Mesodermal cell (in vitro differentiated cells): ENCODE measurements at regions not wholly inside any gene's neighbourhood (a gene's known extent, or its start where the extent isn't known, plus 50 kb on each side); places are given as distances from the start of the nearest gene placed in this dataset.

ENCODE experiments used
- H3K27ac ChIP-seq: 2 replicates; pipeline ENCODE4 v1.7.0; 2013; ENCODE audit warnings: mild to moderate bottlenecking, low read depth, low read length, moderate library complexity; ENCODE audit not compliant: severe bottlenecking
- H3K36me3 ChIP-seq: 2 replicates; pipeline ENCODE4 v1.7.1; 2013; ENCODE audit warnings: mild to moderate bottlenecking, low read length, moderate library complexity; ENCODE audit not compliant: control insufficient read depth, insufficient read depth
- H3K4me1 ChIP-seq: one replicate; pipeline ENCODE4 v1.7.1; 2013; ENCODE audit warnings: mild to moderate bottlenecking, low read length; ENCODE audit not compliant: insufficient read depth, control insufficient read depth, poor library complexity, severe bottlenecking
- H3K4me3 ChIP-seq: 2 replicates; pipeline ENCODE4 v1.7.0; 2013; ENCODE audit warnings: low read length, control low read depth, mild to moderate bottlenecking; ENCODE audit not compliant: insufficient read depth, poor library complexity, severe bottlenecking; ENCODE audit errors: extremely low read depth
- H3K9me3 ChIP-seq: 2 replicates; pipeline ENCODE4 v1.7.1; 2013; ENCODE audit warnings: mild to moderate bottlenecking, low read length, moderate library complexity; ENCODE audit not compliant: control insufficient read depth
- WGBS, 2 experiments: methylation state at CpG; one replicate each; pipeline ENCODE4 v1.1.5; 2013; ENCODE audit warnings: missing lambda C conversion rate in 2 of 2; ENCODE audit not compliant: insufficient coverage in 2 of 2; 5-methylcytosine and 5-hydroxymethylcytosine counted together

DNA sequence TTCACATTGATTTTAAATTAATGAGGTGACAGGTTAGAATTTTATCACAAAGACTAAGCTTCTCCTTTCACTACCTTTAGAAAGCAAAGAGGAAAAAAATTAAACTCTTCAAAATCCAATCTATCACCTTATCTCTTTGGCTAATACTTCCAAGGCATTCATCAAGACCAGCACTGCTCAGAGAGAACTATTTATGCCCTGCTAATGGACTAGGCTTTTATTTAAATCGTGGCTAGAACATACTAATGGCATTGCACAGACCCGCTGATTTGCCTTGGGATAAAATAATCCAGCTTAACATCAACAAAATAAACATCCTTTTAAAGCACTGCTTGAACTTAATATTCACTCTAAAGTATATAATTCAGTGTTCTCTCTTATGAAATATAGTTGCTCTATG is 880.4 kb downstream of the HACE1 start:
- Histone ChIP-seq H3K9me3 (no peaks in the 10 kb centered on the region), H3K36me3 (no peaks in the 10 kb centered on the region), H3K4me3 (no peak overlapping the region), H3K4me1 (no peaks in the 10 kb centered on the region), H3K27ac (no peak overlapping the region)
- WGBS, 2 experiments, result 67 to 94% methylated on average over 1 to 2 of the region's 2 CpGs

DNA sequence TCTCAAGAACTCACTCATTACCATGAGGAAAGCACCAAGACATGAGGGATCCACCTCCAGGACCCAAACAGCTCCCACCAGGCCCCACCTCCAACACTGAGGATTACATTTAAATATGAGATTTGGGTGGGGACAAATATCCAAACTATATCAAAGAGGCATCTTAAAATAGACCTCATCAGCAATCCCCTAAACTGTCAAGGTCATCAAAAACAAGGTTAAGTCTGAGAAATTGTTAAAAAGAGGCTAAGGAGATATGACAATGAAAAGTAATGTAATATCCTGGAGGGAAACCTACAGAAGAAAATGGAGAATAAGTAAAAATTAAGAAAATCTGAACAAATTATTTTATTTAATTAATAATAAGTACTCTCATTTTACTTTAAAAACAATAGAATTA is 922.3 kb downstream of the HACE1 start:
- Histone ChIP-seq H3K27ac (no peak overlapping the region), H3K4me3 (no peak overlapping the region)

DNA sequence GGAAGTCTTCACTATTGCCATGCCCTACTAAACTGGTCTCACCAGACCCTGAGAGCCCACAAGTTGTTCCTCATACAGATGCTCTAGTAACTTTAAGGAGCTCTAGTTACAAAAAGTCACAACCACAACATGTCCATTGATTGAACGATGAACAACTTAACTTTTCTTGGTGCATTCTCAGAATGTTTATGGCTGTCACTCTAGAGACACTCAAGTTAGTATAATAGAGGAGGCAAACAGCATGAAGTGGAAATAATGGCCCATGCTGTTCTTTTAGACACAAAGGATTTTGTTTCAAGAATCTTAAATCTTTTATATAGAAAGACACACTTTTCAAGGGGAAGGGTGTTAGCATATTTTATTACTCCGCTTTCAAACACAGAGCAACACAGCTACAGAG is 934.4 kb downstream of the HACE1 start:
- H3K9me3 ChIP-seq, result no peaks in the 10 kb centered on the region
- no peak overlapping the region for H3K27ac ChIP-seq
- no peaks in the 10 kb centered on the region for H3K4me1 ChIP-seq
- H3K36me3 ChIP-seq, result no peaks in the 10 kb centered on the region
- no peak overlapping the region for H3K4me3 ChIP-seq
- no CpG with 5 or more reads among the region's 2 CpGs for WGBS, 2 experiments

More for the DNA sequence above, 922.3 kb downstream of the HACE1 start:
- H3K9me3 ChIP-seq, result peaks cover 5% of the 10 kb centered on the region
- H3K4me1 ChIP-seq, result no peaks in the 10 kb centered on the region
- H3K36me3 ChIP-seq, result no peaks in the 10 kb centered on the region

DNA sequence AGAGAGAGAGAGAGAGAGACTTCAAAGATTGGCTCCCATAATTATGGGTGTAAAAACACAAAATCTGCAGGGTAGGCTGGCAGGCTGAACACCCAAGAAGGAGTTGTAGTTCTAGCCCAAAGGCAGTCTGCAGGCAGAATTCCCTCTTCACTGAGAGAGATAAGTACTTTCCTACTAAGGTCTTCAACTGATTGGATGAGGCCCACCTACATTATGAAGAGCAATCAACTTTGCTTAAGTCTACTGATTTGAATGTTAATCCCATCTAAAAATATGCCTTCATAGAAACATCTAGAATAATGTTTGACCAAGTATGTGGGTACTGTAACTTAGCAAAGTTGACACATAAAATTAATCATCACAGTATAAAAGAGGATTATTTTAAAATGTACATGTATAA is 949.7 kb downstream of the HACE1 start:
- no peaks in the 10 kb centered on the region for H3K4me1 ChIP-seq
- no peaks in the 10 kb centered on the region for H3K9me3 ChIP-seq
- H3K27ac ChIP-seq, result no peak overlapping the region
- no peak overlapping the region for H3K4me3 ChIP-seq
- H3K36me3 ChIP-seq, result no peaks in the 10 kb centered on the region

DNA sequence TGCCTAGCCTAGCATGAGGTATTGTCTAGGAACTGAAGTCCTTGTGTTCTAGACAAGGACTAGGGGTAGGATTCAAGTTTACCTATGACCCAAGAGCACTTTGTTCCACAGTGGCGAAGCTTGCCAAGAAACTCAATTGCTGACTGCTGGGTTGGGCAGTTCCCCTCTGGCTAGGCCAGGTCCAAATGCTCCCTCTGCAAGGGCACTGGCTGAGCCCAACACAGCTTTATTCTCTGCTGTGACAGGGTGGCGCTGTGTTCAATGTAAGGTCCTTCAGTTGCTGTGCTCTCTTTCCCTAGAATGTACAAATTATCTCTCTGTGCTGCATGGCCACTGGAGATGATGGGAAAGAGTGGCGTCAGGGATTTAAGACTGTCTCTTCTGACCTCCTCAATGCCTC is 950.8 kb downstream of the HACE1 start:
- no peak overlapping the region for H3K27ac ChIP-seq
- no peak overlapping the region for H3K4me3 ChIP-seq
- 87 to 100% methylated on average over 2 of the region's 3 CpGs for WGBS, 2 experiments
- no peaks in the 10 kb centered on the region for H3K4me1 ChIP-seq
- no peaks in the 10 kb centered on the region for H3K36me3 ChIP-seq
- no peaks in the 10 kb centered on the region for H3K9me3 ChIP-seq

DNA sequence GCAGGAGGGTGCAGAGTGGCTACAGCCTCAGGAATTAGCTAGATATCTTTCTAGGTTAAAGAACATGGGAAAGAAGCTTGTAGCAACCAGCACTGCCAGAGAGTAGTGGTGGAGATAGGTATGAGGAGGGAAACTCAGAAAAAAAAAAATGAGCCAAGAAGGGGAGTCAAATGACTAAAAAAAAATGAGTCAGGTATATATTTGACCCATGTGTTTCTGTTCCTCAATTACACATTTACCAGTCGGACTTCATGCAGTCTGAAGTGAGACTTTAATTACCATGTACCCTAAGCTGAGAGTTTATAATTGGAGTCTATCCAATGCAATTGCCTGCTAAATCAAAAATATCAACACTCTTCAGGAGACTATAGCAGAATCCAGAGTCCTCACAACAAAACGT is 964.6 kb downstream of the HACE1 start:
- H3K27ac ChIP-seq, result no peak overlapping the region
- no peaks in the 10 kb centered on the region for H3K9me3 ChIP-seq
- no CpG with 5 or more reads among the region's 2 CpGs for WGBS, 2 experiments
- no peak overlapping the region for H3K4me3 ChIP-seq
- H3K4me1 ChIP-seq, result no peaks in the 10 kb centered on the region
- no peaks in the 10 kb centered on the region for H3K36me3 ChIP-seq

DNA sequence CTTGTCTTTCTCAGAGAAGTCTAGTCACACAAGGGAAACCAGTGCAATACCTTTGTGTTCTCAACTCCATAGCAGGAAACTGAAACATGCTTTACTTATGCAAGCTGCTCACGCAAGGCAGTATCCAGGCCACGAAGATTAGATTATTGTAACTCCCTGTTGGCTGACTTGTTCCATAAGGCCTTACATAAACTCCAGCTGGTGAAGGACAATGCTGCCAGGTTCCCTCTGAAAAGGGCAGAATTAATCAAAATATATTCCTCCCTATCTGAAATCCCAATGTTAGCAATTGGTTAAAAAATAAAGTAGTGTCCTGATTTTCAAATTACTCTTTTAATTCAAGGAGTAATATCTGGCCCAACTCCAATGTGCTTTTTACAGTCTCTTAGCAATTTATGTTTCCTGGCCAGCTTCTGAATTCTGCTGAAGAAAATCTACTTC is 966.6 kb downstream of the HACE1 start:
- WGBS, 2 experiments, result 71 to 80% methylated on average over 2 of the region's 2 CpGs
- H3K9me3 ChIP-seq, result no peaks in the 10 kb centered on the region
- H3K36me3 ChIP-seq, result no peaks in the 10 kb centered on the region
- H3K27ac ChIP-seq, result no peak overlapping the region
- no peak overlapping the region for H3K4me3 ChIP-seq
- no peaks in the 10 kb centered on the region for H3K4me1 ChIP-seq

DNA sequence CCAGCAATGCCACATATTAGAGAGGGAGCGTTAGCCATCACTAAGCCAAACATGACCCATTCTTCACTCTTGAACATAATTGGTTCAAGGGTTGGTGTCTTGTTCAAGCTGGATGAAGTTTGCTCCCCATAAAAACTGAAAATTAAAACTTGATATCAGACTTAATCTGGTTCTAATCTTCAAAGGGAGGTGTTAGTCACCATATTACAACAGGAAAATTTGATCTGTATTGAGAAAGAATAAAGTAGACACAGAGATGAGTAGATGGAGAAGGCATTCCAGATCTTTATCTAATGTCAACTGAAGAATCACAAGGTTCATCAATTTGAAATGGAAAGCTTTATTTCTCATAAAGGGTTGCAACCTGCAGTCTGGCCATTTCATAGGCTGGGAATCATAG is 972.8 kb downstream of the HACE1 start:
- Histone ChIP-seq H3K4me3 (no peak overlapping the region), H3K27ac (no peak overlapping the region), H3K36me3 (no peaks in the 10 kb centered on the region), H3K9me3 (no peaks in the 10 kb centered on the region), H3K4me1 (no peaks in the 10 kb centered on the region)
- no CpG with 5 or more reads among the region's 1 CpG for WGBS, 2 experiments

DNA sequence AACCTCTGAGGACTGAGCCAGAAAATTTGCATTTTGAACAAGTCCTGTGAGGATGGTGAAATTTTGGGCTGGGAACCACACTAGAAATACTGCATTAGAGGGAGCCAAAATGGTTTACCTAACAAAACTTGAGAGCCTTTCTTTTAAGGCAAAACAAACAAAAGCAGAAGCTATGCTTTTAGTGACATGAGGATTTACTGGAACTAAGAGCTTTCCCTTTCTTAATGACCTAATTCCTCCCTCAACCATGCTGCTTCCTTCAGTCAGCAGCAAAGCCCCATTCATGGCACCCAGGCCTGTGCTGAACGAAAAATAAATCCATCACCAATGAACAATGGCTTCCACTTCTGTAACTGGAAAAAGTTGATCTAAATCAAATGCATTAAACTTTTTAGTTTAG is 974.3 kb downstream of the HACE1 start:
- Histone ChIP-seq H3K4me3 (no peak overlapping the region), H3K4me1 (no peaks in the 10 kb centered on the region), H3K9me3 (no peaks in the 10 kb centered on the region), H3K36me3 (no peaks in the 10 kb centered on the region), H3K27ac (no peak overlapping the region)
- WGBS, 2 experiments, result no CpG with 5 or more reads among the region's 1 CpG

DNA sequence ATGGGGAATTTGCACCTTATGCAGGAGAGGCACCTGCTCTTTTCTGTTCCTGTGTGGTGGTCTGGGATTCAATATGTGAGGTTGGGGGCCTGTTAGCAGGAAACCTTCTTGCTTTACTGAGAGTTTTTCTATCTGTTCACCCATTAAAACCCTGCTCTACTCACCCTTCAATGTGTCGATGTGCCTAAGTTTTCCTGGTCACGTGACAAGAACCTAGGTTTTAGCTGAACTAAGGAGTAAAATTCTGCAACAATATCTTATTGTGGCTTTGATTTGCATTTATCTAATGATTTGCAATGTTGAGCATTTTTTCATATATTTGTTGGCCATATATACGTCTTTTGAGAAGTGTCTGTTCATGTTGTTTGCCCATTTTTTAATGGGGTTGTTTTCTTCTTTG is 979.9 kb downstream of the HACE1 start:
- WGBS, 2 experiments, result 89% methylated on average over 1 of the region's 3 CpGs; no CpG with 5 or more reads in 1 of the 2 experiments
- Histone ChIP-seq H3K4me3 (no peak overlapping the region), H3K9me3 (no peaks in the 10 kb centered on the region)

DNA sequence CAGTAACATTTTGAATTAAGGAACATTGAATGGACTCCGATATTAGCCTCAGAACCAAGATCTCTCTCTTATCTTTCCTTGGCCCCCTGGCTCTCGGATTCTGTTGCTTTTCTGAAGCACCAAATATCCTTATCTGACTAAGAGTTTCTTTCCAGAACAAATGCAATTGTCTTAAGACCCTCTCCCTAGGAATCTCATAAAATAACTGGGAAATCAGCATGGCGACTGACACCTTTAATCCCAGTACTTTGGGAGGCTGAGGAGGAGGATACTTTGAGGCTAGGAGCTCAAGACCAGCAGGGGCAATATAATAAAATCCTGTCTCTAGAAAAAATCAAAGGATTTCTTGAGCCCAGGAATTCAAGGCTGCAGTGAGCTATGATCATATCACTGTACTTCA is 984.5 kb downstream of the HACE1 start:
- no peaks in the 10 kb centered on the region for H3K9me3 ChIP-seq
- H3K4me1 ChIP-seq, result no peaks in the 10 kb centered on the region
- WGBS, 2 experiments, result 81 to 88% methylated on average over 2 of the region's 3 CpGs
- H3K27ac ChIP-seq, result no peak overlapping the region
- no peak overlapping the region for H3K4me3 ChIP-seq
- no peaks in the 10 kb centered on the region for H3K36me3 ChIP-seq

More for the DNA sequence above, 979.9 kb downstream of the HACE1 start:
- Histone ChIP-seq H3K4me1 (no peaks in the 10 kb centered on the region), H3K27ac (no peak overlapping the region), H3K36me3 (no peaks in the 10 kb centered on the region)

DNA sequence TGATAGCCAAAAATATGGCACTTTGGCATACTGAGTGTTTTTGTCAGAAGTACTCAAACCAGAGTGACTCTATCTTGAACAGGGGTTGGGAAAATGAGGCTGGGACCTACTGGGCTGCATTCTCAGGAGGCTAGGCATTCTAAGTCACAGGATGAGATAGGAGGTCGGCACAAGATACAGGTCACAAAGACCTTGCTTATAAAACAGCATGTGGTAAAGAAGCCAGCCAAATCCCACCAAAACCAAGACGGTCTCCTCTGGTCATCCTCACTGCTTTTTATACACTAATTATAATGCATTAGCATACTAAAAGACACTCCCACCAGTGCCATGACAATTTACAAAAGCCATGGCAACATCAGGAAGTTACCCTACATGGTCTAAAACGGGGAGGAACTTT is 985.1 kb downstream of the HACE1 start:
- no peaks in the 10 kb centered on the region for H3K4me1 ChIP-seq
- H3K9me3 ChIP-seq, result no peaks in the 10 kb centered on the region
- WGBS, 2 experiments, result 31 to 54% methylated on average over 2 to 3 of the region's 3 CpGs
- H3K36me3 ChIP-seq, result no peaks in the 10 kb centered on the region
- no peak overlapping the region for H3K27ac ChIP-seq
- H3K4me3 ChIP-seq, result no peak overlapping the region
